ENCODE measurements at regions not wholly inside any gene's neighbourhood (a gene's known extent, or its start where the extent isn't known, plus 50 kb on each side); places are given as distances from the start of the nearest gene placed in this dataset.

DNA sequence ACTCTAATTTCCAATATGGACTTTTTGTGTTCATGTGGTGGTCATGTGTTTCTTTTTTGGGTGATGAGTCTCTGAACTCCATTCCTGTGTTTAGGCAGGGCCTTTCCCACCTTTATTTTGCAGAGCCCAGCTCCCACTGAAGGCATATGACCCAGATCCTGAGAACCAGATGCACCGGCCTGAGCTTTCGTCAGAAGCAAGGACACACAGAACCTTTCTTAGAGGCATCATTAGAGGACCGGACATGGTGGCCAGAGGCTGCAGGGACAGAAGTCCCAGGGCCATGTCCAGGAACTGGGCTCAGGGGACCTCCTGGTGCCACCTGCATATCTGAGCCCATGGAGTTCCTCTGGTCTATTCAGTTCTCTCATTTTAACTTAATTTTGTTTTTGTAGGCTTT, 200.9 kb upstream of the ZNF32 start:
- TF ChIP-seq, protein P1, sequence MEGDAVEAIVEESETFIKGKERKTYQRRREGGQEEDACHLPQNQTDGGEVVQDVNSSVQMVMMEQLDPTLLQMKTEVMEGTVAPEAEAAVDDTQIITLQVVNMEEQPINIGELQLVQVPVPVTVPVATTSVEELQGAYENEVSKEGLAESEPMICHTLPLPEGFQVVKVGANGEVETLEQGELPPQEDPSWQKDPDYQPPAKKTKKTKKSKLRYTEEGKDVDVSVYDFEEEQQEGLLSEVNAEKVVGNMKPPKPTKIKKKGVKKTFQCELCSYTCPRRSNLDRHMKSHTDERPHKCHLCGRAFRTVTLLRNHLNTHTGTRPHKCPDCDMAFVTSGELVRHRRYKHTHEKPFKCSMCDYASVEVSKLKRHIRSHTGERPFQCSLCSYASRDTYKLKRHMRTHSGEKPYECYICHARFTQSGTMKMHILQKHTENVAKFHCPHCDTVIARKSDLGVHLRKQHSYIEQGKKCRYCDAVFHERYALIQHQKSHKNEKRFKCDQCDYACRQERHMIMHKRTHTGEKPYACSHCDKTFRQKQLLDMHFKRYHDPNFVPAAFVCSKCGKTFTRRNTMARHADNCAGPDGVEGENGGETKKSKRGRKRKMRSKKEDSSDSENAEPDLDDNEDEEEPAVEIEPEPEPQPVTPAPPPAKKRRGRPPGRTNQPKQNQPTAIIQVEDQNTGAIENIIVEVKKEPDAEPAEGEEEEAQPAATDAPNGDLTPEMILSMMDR (IDR thresholded peaks at IDR 0.05; ENCODE audit: low read length, missing control alignments): no peak

DNA sequence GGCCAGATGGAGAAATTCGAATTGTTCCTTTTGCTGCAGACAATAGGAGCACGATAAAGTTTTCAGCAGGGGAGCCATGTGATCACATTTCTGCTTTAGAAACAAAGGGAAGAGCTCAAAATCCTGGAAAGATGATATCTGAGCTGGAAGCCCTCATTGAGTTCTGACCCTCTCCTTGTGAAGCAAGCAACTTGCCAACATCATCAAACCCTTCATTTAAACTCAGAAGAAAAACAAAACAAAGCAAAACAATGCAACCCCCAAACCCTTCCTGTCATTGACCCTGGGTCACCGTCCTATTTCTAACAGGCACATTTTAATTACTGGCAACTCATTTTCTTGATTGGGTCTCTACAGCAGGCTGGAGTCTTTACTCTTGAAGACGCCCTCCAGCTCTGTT, 198.3 kb upstream of the ZNF32 start:
- no peak overlapping the region for H3K4me3 ChIP-seq (replicated peaks; ENCODE audit: low read depth, low read length)
- DNase-seq (ENCODE audit: low read depth): peak; percentile 57
- TF ChIP-seq, protein P1 (IDR thresholded peaks at IDR 0.05; ENCODE audit: low read length, missing control alignments): no peak

More for the DNA sequence above, 200.9 kb upstream of the ZNF32 start:
- no peak overlapping the region for H3K4me3 ChIP-seq (replicated peaks; ENCODE audit: low read depth, low read length)
- no peak for DNase-seq (ENCODE audit: low read depth)

DNA sequence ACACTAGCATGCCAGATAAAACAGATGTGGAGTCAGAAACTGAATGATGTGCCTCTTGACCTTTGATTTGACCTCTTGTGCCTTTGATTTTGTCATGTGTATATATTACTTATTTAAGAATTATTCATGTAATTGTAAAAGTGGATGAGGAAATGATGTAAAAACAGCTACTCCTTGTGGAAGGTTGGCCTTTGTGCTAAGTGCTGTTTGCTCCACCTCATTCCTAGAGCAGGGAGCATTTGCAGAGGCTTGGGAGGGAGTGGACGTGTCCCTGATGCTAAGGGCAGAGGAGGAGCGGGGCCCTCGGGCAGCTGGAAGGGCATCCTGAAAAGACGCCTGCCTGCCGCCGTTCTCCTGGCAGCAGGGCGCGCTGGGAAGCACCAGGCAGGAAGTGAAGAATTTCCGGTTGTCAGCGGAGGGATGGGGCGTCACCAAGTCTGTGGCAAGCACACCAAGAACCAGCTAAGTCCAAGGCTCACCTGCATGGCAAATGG, 197.6 kb upstream of the ZNF32 start:
- TF ChIP-seq, protein P1 (IDR thresholded peaks at IDR 0.05; ENCODE audit: low read length, missing control alignments): no peak
- no peak overlapping the region for H3K4me3 ChIP-seq (replicated peaks; ENCODE audit: low read depth, low read length)
- peak; percentile 60 for DNase-seq (ENCODE audit: low read depth)

DNA sequence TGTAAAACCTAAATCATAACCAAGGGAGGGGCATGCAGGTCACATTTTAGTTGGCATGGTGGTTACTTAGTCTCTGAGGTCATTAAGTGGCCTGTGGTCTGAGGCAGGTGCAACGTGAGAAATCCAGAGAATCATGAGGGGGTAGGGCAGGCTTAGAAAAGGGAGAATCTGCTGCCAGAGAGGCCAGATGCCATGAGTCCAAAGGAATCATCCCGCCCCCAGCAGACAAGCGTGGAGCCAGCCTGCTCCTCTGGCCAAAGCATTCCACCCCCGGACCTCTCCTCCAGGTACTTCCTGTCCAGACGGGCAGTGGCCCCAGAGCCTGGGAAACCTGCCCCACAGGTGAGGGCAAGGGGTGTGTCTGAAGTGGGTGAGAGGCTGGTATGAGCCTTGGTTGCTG, 196.4 kb upstream of the ZNF32 start:
- TF ChIP-seq, protein P1 (IDR thresholded peaks at IDR 0.05; ENCODE audit: low read length, missing control alignments): no peak
- no peak for DNase-seq (ENCODE audit: low read depth)
- H3K4me3 ChIP-seq (replicated peaks; ENCODE audit: low read depth, low read length): no peak overlapping the region

DNA sequence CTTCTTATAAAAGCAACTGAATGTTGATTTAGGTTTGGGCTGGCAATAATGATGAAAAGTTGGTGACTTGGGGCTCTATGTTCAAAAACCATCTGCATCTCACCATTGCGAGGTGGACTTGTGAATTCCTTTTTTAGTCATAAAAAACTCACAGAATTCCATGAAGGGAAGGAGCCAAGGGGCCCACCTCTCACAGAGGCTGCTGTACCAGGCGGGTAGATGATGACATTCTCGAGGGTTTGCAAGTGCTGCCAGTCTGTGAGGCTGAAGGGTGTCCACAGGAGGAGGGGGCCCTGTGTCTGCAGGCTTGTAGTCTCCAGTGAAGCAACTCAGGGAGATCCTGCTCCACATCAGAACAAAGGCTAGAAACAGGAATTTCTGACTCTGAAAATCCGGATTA, 195.5 kb upstream of the ZNF32 start:
- no peak overlapping the region for H3K4me3 ChIP-seq (replicated peaks; ENCODE audit: low read depth, low read length)
- no peak for DNase-seq (ENCODE audit: low read depth)
- TF ChIP-seq, protein P1 (IDR thresholded peaks at IDR 0.05; ENCODE audit: low read length, missing control alignments): no peak

DNA sequence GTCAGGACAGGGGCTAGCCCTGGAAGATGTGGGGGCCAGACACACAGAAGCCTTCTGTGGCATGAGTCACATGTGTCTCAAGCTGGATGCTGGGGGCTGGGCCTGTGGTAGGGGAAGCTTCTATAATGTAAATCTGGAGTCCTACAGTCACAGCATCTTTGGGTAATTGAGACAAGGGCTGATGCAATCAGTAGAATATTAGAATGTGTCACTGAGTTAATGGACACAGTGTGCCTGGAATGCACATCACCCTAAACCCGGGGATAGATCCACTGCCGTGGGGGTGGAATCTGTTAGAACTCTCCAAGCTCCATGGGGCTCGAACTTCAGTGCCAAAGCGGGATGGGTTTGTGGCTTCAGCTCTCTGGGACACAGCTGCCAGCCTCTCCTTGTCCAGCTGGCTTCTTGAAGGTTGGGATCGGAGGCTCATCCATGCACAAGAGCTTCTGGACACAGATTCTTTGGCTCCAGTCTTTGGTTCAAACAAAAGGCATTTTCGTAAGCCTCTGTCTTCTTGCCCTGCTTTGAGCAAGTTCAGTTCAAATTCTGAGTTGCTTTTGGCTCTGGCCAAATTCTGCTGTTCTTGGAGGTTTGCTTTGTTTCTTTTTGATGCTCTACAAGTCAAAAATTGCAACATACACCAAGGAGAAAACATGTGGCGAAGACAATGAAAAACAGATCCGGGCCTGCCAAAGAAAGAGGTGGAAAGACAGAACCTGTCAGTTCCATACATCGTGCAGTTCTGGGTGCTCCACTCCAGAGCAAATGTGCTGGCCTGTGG, 194.8 kb upstream of the ZNF32 start:
- H3K4me3 ChIP-seq (replicated peaks; ENCODE audit: low read depth, low read length): no peak overlapping the region
- DNase-seq (ENCODE audit: low read depth): peak; percentile 75
- TF ChIP-seq, protein P1 (IDR thresholded peaks at IDR 0.05; ENCODE audit: low read length, missing control alignments): no peak

DNA sequence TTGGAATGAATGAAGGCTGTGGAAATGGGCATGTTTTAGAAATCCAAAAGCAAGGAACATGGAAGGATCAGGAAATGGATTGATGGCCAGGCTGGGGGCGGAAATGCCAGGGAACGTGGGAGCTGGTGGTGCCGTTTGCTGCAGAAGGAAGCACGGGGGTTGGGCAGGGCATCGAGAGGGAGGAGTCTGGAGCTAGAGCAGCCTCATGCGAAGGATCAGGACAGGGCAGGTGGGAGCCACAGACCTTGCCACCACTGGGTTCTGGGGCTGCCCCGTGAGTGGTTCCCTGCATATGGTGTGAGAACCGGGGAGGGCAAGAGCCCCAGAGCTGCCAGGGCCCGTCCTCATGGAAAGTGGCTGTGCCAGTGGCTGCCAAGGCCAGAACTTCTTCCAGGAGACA, 193.8 kb upstream of the ZNF32 start:
- H3K4me3 ChIP-seq (replicated peaks; ENCODE audit: low read depth, low read length): no peak overlapping the region
- TF ChIP-seq, protein P1 (IDR thresholded peaks at IDR 0.05; ENCODE audit: low read length, missing control alignments): no peak
- DNase-seq (ENCODE audit: low read depth): no peak

Data from fibroblast of pulmonary artery (primary cell).